ENCODE measurements at regions not wholly inside any gene's neighbourhood (a gene's known extent, or its start where the extent isn't known, plus 50 kb on each side); places are given as distances from the start of the nearest gene placed in this dataset.

DNA sequence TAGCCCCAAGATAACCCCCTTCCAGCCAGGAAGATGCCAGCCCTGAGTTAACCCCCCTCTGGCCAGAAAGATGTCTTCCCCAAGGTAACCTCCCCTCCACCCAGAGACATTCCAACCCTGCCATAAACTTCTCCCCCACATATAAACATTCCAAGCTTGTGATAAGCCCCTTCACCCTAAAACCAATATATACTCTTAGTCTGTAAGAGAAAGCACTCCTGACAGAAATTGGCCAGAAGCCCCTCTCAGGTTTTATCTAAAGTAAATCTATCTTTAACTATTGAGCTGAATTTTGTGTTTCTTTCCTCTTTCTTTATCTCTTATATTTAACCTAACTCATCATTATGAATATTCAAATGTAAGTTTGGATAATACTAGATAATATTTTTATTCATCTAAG lies 1775.8 kb upstream of the MIR17HG start:
- DNase-seq (ENCODE audit: low read depth in 2 of 2), result no peak

DNA sequence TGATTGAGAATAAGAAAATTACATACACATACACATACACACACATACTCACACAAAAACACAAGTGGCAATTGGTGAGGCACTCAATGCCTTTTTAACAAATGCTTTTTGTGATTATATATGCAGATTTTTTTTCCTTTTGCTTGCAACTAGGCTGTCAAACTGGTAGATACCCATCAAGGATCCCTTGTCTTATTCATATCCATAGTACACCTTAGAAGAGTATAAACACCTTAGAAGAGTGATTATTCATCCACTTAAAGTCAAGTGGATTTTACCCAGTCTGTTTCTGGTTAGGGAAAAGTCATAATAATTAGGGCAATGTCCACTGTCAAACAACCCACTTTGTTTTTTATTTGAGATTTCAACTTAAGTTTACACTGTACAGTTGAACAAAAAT lies 1773.4 kb upstream of the MIR17HG start:
- DNase-seq (ENCODE audit: low read depth in 2 of 2), result no peak

DNA sequence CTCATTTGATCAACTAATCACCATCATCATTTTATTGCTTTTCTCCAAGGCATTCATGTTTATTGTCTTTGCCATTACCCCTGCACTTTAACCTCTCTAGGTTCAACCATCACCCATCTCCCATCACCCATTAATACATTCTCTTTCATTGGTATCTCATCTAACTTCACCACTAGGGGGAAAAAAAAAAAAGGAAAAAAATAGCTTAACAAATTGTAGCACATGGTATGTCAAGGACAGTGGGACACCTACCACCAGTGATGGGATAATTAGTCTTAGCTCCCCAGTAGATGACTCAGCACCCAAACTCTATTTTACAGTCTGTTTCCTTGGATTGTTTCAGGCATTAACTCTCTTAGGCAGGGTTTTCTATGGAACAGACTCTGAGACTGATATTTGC lies 1770.2 kb upstream of the MIR17HG start:
- DNase-seq (ENCODE audit: low read depth in 2 of 2), result no peak

- DNase-seq (ENCODE audit: low read depth in 2 of 2), result no peak
Observed at GRCh38 chr13:89584058-89584620, 1763.3 kb upstream of the MIR17HG start.

- DNase-seq (ENCODE audit: low read depth in 2 of 2), result no peak
Observed at GRCh38 chr13:89602655-89603054, 1744.8 kb upstream of the MIR17HG start.

DNA sequence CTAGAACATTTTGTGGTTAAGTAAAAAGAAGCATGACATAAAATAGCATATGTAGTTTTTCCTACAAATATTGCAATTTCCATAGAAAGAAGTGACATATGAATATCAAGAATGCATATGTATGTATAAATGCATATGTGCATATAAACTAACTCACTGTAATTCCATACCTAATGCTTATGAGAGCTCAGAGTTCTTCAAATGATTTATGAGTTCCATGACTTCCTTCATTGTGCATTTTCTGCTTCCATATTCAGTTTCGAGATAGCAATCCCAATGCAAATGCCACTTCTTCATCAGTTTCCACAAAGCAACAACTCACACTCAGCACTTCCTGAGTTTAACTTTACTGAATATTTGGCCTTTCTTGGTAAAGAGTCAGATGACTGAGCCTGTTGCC lies 1744.3 kb upstream of the MIR17HG start:
- DNase-seq (ENCODE audit: low read depth in 2 of 2), result no peak

DNA sequence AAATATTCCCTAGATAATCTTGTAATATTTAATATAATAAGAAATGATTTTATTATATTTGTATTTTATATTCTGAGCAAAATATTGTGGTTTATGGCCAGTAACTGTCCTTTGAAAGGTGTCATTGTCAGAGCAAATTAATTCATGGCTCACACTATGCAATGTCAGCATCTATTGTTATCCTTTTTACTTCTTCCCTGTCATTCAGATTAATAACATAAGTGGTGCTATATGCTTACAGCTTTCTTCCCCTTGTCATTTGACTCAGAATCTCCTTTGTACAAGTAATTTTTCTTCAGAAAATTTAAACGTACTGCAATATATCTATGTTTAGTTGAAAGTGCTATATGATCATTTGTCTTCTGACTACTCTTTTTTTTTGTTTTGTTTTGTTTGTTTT lies 1738.2 kb upstream of the MIR17HG start:
- DNase-seq (ENCODE audit: low read depth in 2 of 2), result no peak

- no peak for DNase-seq (ENCODE audit: low read depth in 2 of 2)
Observed at GRCh38 chr13:89610331-89610730, 1737.2 kb upstream of the MIR17HG start.

- DNase-seq (ENCODE audit: low read depth in 2 of 2), result no peak
Observed at GRCh38 chr13:89610881-89611280, 1736.6 kb upstream of the MIR17HG start.

DNA sequence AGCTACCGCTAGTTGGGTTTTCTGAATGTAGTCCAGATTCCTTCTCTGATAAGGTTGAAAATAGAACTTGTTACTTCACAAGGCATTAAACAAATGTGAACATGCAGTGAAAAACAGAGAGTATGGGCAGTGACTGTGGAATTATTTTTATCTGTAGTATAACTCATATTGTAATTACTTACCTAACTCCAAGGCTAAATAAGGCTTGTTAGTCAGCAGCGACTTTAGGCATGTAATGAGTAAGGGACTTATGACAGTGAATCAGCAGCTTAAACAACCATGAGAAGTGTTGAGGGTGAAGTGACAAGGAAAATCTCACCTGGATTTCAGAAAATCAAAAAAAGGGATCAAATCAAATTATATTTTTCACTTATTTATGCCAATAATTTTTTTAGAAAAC lies 1719.5 kb upstream of the MIR17HG start:
- no peak for DNase-seq (ENCODE audit: low read depth in 2 of 2)

- no peak for DNase-seq (ENCODE audit: low read depth in 2 of 2)
Observed at GRCh38 chr13:89628567-89628966, 1718.9 kb upstream of the MIR17HG start.

- DNase-seq (ENCODE audit: low read depth in 2 of 2), result no peak
Observed at GRCh38 chr13:89650226-89650625, 1697.3 kb upstream of the MIR17HG start.

GRCh38 chr13:89660752-89661151 lies 1686.7 kb upstream of the MIR17HG start:
- DNase-seq (ENCODE audit: low read depth in 2 of 2), result no peak

GRCh38 chr13:89673789-89674311 lies 1673.6 kb upstream of the MIR17HG start:
- DNase-seq (ENCODE audit: low read depth in 2 of 2), result no peak

GRCh38 chr13:89678466-89679121 lies 1668.9 kb upstream of the MIR17HG start:
- DNase-seq (ENCODE audit: low read depth in 2 of 2), result no peak

DNA sequence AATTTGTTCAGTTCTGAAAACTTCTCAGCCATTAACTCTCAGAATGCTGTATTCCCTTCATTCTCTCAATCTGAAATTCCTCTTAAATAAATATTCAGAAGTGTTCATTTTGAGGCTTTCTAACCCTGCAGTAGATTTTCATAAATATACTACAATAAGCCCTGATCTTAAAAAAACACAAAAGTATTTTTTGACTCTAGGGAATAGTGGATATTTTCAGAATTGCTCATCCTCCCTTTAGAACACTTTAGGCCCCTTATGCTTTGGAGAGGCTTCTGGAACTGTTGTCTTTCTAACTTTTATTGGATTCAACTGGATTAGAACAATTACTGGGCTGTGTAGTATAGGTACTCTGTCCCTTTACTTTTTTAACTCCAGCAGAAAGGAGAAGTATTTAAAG lies 1662.6 kb upstream of the MIR17HG start:
- no peak for DNase-seq (ENCODE audit: low read depth in 2 of 2)

DNA sequence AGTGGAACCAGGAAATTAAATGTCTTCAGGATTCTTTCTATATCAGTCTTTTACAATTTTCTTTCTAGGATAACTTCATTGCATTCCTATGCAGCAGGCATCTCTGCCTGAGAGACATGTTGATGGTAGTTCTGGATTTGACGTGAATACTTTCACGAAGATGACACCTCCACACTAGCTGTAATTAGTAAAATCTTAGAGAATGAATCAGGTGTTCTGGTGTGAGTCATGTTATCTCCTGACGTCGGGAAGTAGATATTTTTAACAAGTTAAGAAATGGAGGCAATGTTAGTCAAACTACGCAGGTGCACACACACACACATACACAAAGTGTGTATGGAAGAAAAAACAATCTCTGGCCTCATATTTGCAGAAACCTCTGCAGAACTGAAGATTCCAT lies 1661.3 kb upstream of the MIR17HG start:
- no peak for DNase-seq (ENCODE audit: low read depth in 2 of 2)

GRCh38 chr13:89687066-89687465 lies 1660.4 kb upstream of the MIR17HG start:
- no peak for DNase-seq (ENCODE audit: low read depth in 2 of 2)

GRCh38 chr13:89688918-89689317 lies 1658.6 kb upstream of the MIR17HG start:
- DNase-seq (ENCODE audit: low read depth in 2 of 2), result no peak

DNA sequence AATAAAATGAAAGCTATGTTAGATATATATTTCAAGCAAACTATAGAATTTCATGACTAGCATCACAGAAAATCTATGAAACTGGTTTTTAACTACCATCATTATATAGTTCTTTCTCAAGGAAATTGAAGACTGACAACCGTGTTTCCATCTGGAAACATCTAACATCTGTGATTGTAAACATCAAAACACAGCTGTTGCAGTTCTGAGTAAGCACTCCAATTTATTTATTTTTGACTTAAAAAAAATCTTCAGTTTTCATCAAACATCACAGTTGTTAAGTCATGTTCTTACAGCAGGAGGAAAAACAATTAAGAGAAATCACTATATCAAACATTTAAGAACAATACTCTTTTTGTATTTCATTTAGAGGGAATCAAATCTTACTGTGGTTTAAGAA lies 1653.0 kb upstream of the MIR17HG start:
- no peak for DNase-seq (ENCODE audit: low read depth in 2 of 2)

- no peak for DNase-seq (ENCODE audit: low read depth in 2 of 2)
Observed at GRCh38 chr13:89695343-89696257, 1651.9 kb upstream of the MIR17HG start.

DNA sequence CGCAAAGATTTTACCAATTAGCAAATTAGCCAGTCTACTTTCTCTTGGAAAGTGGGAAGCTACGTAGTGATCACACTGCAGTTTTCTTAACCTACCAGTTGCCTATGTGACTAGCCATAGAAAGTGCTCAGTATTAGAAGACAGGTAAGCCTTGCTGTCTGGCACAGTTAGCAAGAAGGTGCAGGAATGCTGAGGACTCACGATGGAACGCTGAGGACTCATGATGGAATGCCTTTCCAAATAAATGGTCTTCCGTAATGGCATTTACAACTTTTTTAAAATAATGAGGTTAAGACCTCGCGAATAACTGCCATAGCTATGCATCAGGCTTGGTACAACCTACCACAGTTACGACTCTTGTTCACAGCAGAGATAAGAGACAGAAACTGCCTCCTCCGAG lies 1645.6 kb upstream of the MIR17HG start:
- no peak for DNase-seq (ENCODE audit: low read depth in 2 of 2)

DNA sequence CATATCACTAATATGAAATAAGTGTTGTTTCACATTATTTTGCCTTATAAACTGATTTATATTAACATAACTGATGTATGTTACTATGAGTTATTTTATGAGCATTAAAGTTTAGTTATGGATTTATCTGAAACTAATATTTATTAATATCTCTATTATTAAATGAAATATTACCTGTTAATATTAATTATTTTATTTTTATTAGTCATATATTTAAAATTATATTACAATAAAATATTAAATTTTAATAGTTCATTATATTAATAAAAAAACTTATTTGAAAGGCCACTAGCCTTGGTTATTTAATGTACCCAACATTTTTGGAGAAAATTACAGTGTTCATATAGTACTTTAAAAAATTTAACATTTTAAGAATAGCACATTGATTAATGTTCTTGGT lies 1643.4 kb upstream of the MIR17HG start:
- no peak for DNase-seq (ENCODE audit: low read depth in 2 of 2)
